Colonic mucosa (tissue), 4 donors: ENCODE measurements at regions not wholly inside any gene's neighbourhood (a gene's known extent, or its start where the extent isn't known, plus 50 kb on each side); places are given as distances from the start of the nearest gene placed in this dataset.

ENCODE experiments used
- DNase-seq: peaks from one replicate; pipeline ENCODE4 v3.0.0-alpha.2; 2020
- H3K27ac ChIP-seq: fragments of 200-600 bp; one replicate; pipeline ENCODE4 v1.8.0; 2021
- H3K27me3 ChIP-seq: fragments of 200-600 bp; one replicate; pipeline ENCODE4 v1.8.0; 2021
- H3K36me3 ChIP-seq: fragments of 200-600 bp; one replicate; pipeline ENCODE4 v1.8.0; 2021
- H3K4me1 ChIP-seq: fragments of 200-600 bp; one replicate; pipeline ENCODE4 v1.8.0; 2021; ENCODE audit warnings: mild to moderate bottlenecking
- H3K4me3 ChIP-seq: fragments of 200-600 bp; one replicate; pipeline ENCODE4 v1.8.0; 2021
- H3K9ac ChIP-seq, 2 donors: one replicate each; pipeline ENCODE4 v1.7.0; 2013; ENCODE audit warnings: control low read depth in 2 of 2, low read depth in 2 of 2, low read length in 2 of 2
- H3K9me3 ChIP-seq: fragments of 200-600 bp; one replicate; pipeline ENCODE4 v1.8.0; 2021
- CTCF ChIP-seq: fragments of 200-600 bp; IDR thresholded peaks from one replicate; pipeline ENCODE4 v1.8.0; 2022; ENCODE audit warnings: antibody characterized with exemption, mild to moderate bottlenecking
- intact Hi-C: fragments of 100-400 bp; cut with DNase I; formaldehyde crosslinking; loops from one replicate; pipeline ENCODE4 v1.14.1; 2022
- donor health status: healthy.
- donor health status: DM: no; HTN: no; CAD: no.
- donor health status: DM: no; HTN: no; CAD: no.

- no peak for DNase-seq
- no peaks in the 10 kb centered on the region for H3K36me3 ChIP-seq
- intact Hi-C loops, result no loop called here
Measured at GRCh38 chr22:48695731-48696305, 1131.9 kb downstream of the BRD1 start.

DNA sequence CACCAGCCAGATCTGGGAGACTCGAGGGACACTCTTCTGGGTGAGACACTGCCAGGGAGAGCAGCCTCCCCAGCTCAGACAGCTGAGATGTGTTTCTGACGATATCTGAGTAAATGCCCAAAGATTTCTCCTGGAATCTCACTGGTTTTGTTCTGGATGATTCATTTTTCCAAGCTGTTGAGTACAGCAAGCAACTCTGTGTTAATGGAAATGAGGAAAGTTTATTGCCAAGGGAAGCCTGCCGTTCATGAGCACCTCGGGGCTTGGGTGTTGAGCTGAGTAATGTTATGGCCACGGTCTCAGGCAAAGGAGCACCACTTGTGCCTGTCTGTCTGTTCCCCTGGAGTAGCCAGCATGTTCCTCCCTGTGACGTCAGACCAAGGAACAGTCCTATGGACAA lies 1132.4 kb downstream of the BRD1 start:
- DNase-seq, result no peak
- intact Hi-C loops, result no loop called here
- no peak overlapping the region for H3K9ac ChIP-seq
- no peaks in the 10 kb centered on the region for H3K4me1 ChIP-seq
- H3K27me3 ChIP-seq, result no peaks in the 10 kb centered on the region
- no peaks in the 10 kb centered on the region for H3K9me3 ChIP-seq
- no peak for TF ChIP-seq CTCF
- no peak overlapping the region for H3K27ac ChIP-seq
- H3K36me3 ChIP-seq, result no peaks in the 10 kb centered on the region
- H3K4me3 ChIP-seq, result no peak overlapping the region

More at GRCh38 chr22:48695731-48696305, 1131.9 kb downstream of the BRD1 start:
- no peak for TF ChIP-seq CTCF
- Histone ChIP-seq H3K9me3 (no peaks in the 10 kb centered on the region), H3K9ac (no peak overlapping the region), H3K4me3 (no peak overlapping the region), H3K27me3 (no peaks in the 10 kb centered on the region), H3K4me1 (no peaks in the 10 kb centered on the region), H3K27ac (no peak overlapping the region)

DNA sequence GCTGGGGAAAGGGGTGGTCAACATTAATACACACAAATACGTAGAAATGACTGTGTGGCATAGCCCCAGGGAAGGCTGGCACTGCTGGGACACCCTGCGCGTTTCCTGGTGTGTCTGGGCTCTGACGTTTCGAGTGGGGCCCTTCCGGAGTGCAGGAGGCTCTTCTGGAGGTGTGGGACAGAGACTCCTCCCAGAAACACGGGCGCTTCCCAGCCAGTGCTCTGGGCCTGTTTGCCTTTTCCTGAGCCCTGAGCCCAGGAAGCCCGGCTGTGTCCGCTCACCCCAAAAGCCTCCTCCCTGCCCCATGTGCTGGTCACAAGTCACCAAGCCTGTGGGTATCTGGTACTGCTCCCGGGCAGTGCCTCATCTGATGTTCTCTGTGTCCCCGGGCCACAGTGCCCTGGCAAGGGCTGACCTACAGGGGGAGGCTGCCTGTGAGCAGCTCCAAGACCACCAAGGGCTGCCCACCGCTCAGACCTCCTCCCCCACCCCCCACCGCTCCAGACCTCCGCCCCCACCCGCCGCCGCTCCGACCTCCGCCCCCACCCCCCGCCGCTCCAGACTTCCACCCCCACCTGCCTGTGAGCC lies 1133.3 kb downstream of the BRD1 start:
- no peak overlapping the region for H3K9ac ChIP-seq
- H3K36me3 ChIP-seq, result no peaks in the 10 kb centered on the region
- DNase-seq, result no peak
- H3K27ac ChIP-seq, result no peak overlapping the region
- TF ChIP-seq CTCF, result no peak
- H3K4me1 ChIP-seq, result no peaks in the 10 kb centered on the region
- no peaks in the 10 kb centered on the region for H3K27me3 ChIP-seq
- H3K4me3 ChIP-seq, result no peak overlapping the region
- H3K9me3 ChIP-seq, result no peaks in the 10 kb centered on the region
- intact Hi-C loops, result no loop called here

GRCh38 chr22:48693377-48694135 lies 1134.1 kb downstream of the BRD1 start:
- H3K9me3 ChIP-seq, result no peaks in the 10 kb centered on the region
- H3K27me3 ChIP-seq, result no peaks in the 10 kb centered on the region
- H3K4me3 ChIP-seq, result no peak overlapping the region
- no peak for DNase-seq
- no peak for TF ChIP-seq CTCF
- intact Hi-C loops, result no loop called here
- no peak overlapping the region for H3K27ac ChIP-seq
- H3K4me1 ChIP-seq, result no peaks in the 10 kb centered on the region
- no peaks in the 10 kb centered on the region for H3K36me3 ChIP-seq
- no peak overlapping the region for H3K9ac ChIP-seq

DNA sequence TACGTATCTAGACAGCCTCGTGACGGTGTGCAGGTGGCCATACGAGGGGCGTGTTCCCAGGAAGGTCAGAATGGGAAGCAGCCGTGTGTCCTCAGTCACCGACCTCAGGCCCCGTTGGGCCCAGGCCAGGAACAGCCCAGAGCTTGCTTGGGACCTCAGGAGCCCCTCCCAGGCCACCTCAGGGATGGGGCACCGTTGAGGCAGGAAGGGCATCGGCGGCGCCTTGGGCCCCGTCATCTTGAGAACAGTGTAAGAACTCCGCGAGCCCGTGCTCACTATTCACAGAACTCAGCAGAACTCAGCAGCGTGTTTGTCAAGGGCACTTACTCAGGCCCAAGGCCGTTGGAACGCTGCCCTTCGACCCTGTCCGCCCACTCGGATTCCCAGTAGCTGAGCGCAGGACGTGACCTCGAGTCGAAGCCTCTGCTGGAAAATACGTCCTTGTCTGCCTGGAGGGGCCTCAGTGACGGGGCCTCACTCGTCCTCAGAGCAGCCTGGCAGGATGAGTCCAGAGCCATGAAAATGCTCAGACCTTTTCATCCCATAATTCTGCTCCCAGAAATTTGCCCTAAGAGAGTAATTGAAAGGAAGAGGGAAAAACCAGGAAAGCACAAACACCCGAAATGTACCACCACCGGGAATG lies 1134.8 kb downstream of the BRD1 start:
- no peak for TF ChIP-seq CTCF
- H3K9me3 ChIP-seq, result no peaks in the 10 kb centered on the region
- DNase-seq, result no peak
- H3K4me1 ChIP-seq, result no peaks in the 10 kb centered on the region
- H3K27ac ChIP-seq, result no peak overlapping the region
- H3K27me3 ChIP-seq, result no peaks in the 10 kb centered on the region
- intact Hi-C loops, result no loop called here
- no peaks in the 10 kb centered on the region for H3K36me3 ChIP-seq
- no peak overlapping the region for H3K4me3 ChIP-seq
- H3K9ac ChIP-seq, result no peak overlapping the region
